ENCODE measurements at regions not wholly inside any gene's neighbourhood (a gene's known extent, or its start where the extent isn't known, plus 50 kb on each side); places are given as distances from the start of the nearest gene placed in this dataset.
"Not testable (repeated sequence)": the region's sequence is repeated elsewhere in the genome, so short reads cannot be mapped to it uniquely, and the experiment has no call there.

DNA sequence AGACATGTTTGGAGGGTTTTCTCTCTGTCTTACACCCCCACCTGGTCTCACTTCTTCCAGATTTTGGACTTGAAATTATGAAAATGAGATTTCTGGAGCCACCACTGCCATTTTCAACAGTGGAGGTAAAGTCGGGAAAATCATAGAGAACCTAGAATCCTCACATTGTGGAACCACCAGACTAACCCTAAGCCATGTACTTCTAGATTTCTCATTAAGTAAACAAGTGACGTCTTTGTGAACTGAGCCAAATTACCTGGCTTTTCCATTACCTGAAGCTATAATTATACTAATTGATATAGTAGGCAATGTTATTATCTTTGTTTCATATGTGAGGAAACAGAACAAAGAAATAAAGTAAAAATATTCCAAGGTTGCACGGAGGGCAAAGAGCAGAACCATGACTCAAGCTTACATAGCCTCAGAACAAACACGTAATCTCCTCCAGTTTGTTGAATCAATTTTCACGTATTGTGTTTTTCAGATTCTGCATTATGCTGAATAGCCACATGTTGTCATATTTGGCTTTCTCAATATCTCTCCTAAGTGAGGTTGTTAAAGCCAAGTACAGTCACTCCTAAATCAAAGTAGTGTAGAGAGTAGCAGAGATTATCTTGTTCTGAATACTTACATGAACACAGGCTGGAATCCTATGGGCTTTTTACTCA, 101.3 kb upstream of the CMC1 start:
- Mint-ChIP-seq H3K27ac (no peak overlapping the region), H3K9me3 (no peaks in the 10 kb centered on the region), H3K27me3 (no peaks in the 10 kb centered on the region), H3K4me3 (no peak overlapping the region), H3K4me1 (no peaks in the 10 kb centered on the region)
- DNase-seq (no peak), ATAC-seq (no peak)

DNA sequence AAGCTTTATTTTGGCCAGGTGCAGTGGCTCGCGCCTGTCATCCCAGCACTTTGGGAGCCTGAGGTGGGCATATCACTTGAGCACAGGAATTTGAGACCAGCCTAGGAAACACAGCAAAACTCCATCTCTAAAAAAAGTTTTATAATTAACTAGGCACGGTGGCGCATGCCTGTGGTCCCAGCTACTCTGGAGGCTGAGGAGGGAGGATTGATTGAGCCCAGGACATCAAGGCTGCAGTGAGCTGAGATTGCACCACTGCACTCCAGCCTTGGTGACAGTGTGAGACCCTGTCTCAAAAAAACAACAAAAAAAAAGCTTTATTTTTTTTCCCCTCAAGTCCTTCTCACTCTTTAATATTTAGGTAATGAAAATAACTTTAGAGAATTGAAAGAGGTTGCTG, 100.8 kb upstream of the CMC1 start:
- H3K9me3 Mint-ChIP-seq: no peaks in the 10 kb centered on the region
- no peak for ATAC-seq
- H3K4me3 Mint-ChIP-seq: no peak overlapping the region
- H3K27ac Mint-ChIP-seq: no peak overlapping the region
- no peaks in the 10 kb centered on the region for H3K27me3 Mint-ChIP-seq
- no peaks in the 10 kb centered on the region for H3K4me1 Mint-ChIP-seq
- DNase-seq: no peak

DNA sequence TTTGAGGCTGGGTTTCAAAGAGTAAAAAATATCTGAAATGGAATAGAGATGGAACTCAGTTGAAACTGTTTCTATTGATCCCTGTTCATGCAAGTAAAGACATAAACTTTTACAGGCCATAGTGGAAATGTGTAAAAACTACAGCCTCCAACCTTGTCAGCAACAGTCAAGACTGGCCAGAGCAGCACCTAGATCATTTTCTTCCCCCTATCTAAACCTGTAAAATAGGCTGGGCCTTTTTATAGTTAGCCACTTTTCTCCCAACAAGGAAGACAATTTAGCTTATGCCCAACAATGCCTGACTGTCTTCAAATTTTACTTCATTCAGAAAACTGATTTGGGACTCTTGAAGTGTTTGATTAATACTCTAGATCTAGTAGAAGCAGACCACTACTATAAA, 91.5 kb upstream of the CMC1 start:
- H3K27ac Mint-ChIP-seq: no peak overlapping the region
- peaks cover 0 to 7% of the 10 kb centered on the region in 2 donors for H3K9me3 Mint-ChIP-seq
- no peaks in the 10 kb centered on the region for H3K27me3 Mint-ChIP-seq
- DNase-seq (no peak), ATAC-seq (no peak)
- H3K4me3 Mint-ChIP-seq: no peak overlapping the region
- peaks cover 6% of the 10 kb centered on the region for H3K4me1 Mint-ChIP-seq

DNA sequence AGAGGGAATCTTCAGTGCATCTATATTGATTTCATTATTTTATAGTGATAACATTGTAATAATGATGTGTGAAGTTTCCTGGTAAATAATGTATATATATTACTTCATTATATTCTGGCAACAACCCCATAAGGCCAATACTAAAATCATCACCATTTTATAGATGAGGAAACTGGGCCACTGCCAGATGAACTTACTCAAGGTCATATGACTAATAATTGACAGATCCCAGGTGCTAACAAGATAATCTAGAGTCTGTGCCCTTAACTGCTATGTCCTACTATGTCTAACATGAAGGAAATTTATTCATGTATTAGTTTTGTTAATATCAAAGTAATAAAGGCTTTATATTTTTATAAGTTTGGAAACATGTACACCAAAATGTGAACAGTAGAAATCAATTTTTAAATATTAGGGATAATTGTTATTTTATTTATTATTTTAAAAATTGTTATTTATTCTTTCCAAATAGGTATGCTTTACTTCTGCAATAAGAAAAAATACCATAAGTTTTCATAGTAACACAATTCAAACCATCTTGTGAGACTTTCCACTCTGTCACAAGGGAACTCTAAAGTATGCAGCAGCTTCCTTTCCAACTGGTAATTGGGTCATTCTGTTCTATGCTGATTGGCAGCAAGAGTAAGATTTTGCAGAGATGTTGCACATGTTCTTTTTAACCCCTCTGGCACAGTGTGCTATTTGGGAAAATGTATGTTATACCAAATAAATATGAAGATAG, 90.8 kb upstream of the CMC1 start:
- Mint-ChIP-seq H3K4me1 (peaks cover 6% of the 10 kb centered on the region), H3K9me3 (peaks cover 0 to 7% of the 10 kb centered on the region in 2 donors), H3K27me3 (no peaks in the 10 kb centered on the region), H3K27ac (no peak overlapping the region), H3K4me3 (peak overlapping the region in 1 of 2 donors; percentile 32)
- DNase-seq (no peak), ATAC-seq (no peak)

DNA sequence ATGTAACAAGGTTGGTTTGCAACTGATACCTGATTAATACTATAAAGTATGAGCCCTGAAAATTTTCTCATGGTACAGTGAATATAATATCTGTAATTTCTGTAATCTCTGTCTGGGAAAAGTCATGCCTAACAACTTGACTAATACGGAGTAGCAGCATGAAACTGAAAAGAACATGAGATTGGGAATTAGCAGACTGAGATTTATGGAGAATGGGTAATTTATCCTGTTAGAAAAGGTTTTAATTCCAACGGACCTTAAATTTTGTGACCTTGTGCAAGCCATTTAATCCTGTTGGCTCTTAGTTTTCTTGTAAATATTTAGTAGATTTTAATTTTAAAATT, 90.2 kb upstream of the CMC1 start:
- peaks cover 0 to 7% of the 10 kb centered on the region in 2 donors for H3K9me3 Mint-ChIP-seq
- H3K4me3 Mint-ChIP-seq: no peak overlapping the region
- no peaks in the 10 kb centered on the region for H3K27me3 Mint-ChIP-seq
- ATAC-seq (no peak), DNase-seq (no peak)
- peaks cover 6% of the 10 kb centered on the region for H3K4me1 Mint-ChIP-seq
- H3K27ac Mint-ChIP-seq: no peak overlapping the region

DNA sequence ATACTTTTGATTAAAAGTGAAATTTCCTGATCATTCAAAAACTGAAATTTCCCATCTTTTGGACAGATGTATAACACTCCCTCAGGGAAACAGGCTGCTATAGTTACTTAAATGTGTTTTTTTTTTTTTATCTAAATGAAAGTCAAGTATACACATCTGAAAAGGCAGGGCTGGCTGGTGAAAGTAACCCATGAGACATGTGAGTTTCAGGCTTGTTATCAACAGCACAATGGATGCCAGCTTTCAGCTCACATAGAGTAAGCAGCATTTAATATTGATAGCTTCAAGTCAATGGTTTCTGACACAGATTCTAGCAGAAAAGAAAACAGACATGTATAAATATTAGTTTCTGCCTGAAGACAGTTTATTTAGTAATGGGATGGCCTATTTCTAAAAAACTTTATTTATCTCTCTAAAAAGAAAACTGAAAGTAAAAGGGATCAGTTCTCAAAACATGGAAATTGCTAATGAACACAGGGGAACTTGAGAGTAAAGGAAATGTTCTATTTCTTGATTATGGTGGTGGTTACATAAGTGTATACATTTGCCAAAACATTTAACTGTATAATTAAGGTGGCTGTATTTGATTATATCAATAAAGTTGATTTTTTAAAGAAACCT, 89.7 kb upstream of the CMC1 start:
- DNase-seq (no peak), ATAC-seq (peak; percentile 65)
- peaks cover 6% of the 10 kb centered on the region for H3K4me1 Mint-ChIP-seq
- H3K27me3 Mint-ChIP-seq: no peaks in the 10 kb centered on the region
- peak overlapping the region; percentile 67 to 78 for H3K27ac Mint-ChIP-seq
- peak overlapping the region; percentile 41 to 61 for H3K4me3 Mint-ChIP-seq
- peaks cover 0 to 8% of the 10 kb centered on the region in 2 donors for H3K9me3 Mint-ChIP-seq

DNA sequence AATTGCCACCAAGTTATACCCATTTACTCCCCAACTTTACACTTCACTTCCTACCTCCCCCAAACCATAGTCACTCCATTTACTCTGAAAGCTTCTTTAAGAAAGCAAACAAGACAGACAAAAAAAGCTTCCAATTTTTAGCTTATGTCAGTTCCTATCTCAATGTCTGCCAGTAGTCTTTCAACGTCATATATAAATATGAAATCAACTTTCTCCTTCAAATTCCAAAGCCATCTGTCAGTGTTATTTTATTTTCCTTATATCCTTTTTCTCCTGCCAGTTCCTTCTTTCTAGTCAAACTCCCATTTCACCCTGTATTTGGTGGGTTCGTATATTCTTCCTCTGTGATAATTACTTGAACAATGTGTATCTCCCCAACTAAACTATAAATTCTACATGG, 85.8 kb upstream of the CMC1 start:
- Mint-ChIP-seq H3K27me3 (no peaks in the 10 kb centered on the region), H3K4me3 (no peak overlapping the region), H3K9me3 (peaks cover 14 to 18% of the 10 kb centered on the region in 2 donors), H3K27ac (no peak overlapping the region), H3K4me1 (no peaks in the 10 kb centered on the region)
- DNase-seq: no peak
- ATAC-seq: no peak

DNA sequence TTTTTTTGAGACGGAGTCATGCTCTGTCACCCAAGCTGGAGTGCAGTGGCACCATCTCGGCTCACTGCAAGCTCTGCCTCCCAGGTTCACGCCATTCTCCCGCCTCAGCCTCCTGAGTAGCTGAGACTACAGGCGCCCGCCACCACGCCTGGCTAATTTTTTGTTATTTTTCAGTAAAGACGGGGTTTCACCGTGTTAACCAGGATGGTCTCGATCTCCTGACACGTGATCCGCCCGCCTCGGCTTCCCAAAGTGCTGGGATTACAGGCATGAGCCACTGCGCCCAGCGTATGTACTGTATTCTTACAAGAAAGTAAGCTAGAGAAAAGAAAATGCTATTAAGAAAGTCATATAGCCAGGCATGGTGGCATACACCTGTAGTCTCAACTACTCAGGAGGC, 84.8 kb upstream of the CMC1 start:
- DNase-seq, H3K4me3 Mint-ChIP-seq, ATAC-seq, H3K27me3 Mint-ChIP-seq, H3K27ac Mint-ChIP-seq, H3K4me1 Mint-ChIP-seq: not testable (repeated sequence)
- peaks cover 14 to 18% of the 10 kb centered on the region in 2 donors for H3K9me3 Mint-ChIP-seq

DNA sequence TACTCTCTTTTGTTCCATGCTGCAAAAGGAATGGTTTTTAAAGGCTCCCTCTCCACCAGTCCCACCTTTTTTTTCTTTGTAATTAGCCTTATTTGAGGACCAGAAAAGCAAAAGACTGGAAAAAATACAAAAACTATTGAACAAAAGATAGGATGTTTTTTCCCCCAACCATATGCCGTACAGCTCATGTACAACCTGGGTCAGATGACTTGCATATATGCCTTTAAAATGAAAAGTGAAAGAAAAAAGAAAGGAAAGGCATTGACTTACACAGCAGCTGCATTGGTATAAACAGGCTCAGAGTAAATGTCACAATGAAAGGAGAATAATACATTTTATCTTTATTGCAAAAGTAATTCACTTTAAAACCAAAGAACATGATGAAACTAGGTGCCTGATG, 69.5 kb upstream of the CMC1 start:
- peaks cover 12% of the 10 kb centered on the region for H3K4me1 Mint-ChIP-seq
- peak overlapping the region; percentile 72 to 74 for H3K4me3 Mint-ChIP-seq
- no peak for DNase-seq
- peak overlapping the region; percentile 88 to 90 for H3K27ac Mint-ChIP-seq
- H3K9me3 Mint-ChIP-seq: peaks cover 3 to 17% of the 10 kb centered on the region in 2 donors
- ATAC-seq: peak; percentile 90
- H3K27me3 Mint-ChIP-seq: no peaks in the 10 kb centered on the region

DNA sequence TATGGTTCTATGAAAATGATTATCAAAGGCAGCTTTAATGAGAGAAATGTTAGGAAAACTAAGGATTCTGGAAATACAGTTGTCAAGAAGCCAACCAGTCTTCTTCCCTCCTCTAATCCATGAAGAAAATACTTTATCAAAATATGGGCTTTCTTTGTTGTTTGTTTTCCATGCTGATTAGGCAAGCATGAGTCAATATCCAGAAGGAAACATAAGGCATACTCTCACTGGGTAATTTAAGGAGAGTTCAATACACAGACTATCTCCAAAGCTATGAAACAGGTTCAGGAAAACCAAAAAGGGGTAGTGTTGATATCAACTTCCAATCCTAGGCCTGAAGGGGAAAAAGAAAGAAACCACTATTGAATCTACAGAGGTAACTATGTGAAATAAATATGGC, 68.7 kb upstream of the CMC1 start:
- peaks cover 3 to 17% of the 10 kb centered on the region in 2 donors for H3K9me3 Mint-ChIP-seq
- H3K27ac Mint-ChIP-seq: no peak overlapping the region
- no peaks in the 10 kb centered on the region for H3K27me3 Mint-ChIP-seq
- DNase-seq (no peak), ATAC-seq (no peak)
- no peak overlapping the region for H3K4me3 Mint-ChIP-seq
- H3K4me1 Mint-ChIP-seq: peaks cover 12% of the 10 kb centered on the region

DNA sequence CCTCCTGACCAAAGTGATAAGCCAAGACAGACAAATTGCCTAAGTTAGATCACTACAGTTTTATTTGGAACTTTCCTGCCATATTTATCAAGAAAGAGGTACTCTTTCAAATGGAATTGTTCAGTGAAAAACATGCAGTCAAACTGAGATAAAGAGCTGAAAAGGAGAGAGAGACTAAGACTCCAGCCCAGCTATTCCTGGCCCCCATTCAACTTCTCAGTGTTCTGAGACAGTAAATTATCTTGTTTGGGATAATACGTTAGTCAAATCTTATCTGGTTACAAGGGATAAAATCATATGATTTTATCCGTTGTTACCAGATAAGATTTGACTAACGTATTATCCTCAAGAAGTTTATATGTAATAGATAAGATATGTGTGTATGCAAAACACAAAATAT, 67.6 kb upstream of the CMC1 start:
- Mint-ChIP-seq H3K27me3 (no peaks in the 10 kb centered on the region), H3K4me3 (no peak overlapping the region), H3K9me3 (peaks cover 3 to 17% of the 10 kb centered on the region in 2 donors), H3K27ac (no peak overlapping the region), H3K4me1 (peaks cover 12% of the 10 kb centered on the region)
- no peak for DNase-seq
- ATAC-seq: no peak

DNA sequence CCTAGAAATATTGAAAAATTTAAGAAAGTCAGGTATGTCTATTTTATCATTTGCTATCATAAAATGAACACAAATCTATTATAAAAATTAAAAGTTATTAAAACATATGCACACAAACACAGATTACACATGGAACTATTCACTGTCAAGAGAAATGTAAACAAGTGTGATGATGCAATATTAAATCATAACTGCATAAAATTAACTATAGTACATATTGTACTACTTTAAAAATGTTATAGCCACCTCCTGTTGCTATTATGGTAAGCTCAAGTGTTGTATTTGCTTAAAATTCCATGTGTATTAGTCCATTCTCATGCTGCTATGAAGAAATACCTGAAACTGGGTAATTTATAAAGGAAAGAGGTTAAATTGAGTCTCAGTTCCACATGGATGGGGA, 54.7 kb upstream of the CMC1 start:
- no peaks in the 10 kb centered on the region for H3K4me1 Mint-ChIP-seq
- no peaks in the 10 kb centered on the region for H3K27me3 Mint-ChIP-seq
- ATAC-seq (no peak), DNase-seq (no peak)
- no peak overlapping the region for H3K4me3 Mint-ChIP-seq
- no peak overlapping the region for H3K27ac Mint-ChIP-seq
- H3K9me3 Mint-ChIP-seq: peaks cover under 1 to 13% of the 10 kb centered on the region in 2 donors

DNA sequence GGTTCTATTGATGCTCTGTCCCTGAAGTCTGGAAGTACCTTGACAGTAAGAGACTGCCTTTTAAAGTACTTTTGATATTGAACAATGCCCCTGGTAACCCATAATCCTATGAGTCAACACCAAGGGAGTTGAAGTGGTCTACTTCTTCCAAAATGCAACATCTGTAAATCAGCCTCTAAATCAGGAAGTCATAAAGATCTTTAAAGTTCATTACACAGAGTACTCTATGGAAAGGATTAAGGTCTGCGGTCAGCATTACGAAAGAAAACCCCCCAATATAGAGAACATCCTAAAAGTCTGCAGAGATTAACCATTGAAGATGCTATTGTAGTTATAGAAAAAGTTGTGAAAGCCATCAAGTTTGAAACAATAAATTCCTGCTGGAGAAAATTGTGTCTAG, 52.7 kb upstream of the CMC1 start:
- Mint-ChIP-seq H3K9me3 (peaks cover 0 to 6% of the 10 kb centered on the region in 2 donors), H3K27ac (no peak overlapping the region), H3K4me1 (no peaks in the 10 kb centered on the region), H3K4me3 (no peak overlapping the region), H3K27me3 (no peaks in the 10 kb centered on the region)
- DNase-seq (no peak), ATAC-seq (no peak)

DNA sequence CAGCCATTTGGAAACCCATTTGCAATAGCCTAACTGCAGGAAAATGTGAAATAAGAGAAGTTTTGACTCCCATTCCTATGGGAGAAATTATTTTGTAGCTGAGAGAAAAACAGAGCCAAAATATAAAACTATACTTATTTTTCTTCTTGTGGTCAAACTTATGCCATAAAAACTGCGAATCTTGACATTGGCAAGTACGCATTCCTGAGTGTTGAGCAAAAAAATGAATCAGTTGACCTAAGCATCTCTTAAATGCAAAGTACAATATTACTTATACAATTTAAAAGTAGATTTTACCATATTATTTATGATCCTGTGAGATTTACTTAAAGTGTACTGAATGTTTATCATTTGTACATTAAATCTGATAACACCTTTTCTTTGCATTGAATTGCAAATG, 50.1 kb upstream of the CMC1 start:
- Mint-ChIP-seq H3K9me3 (peaks cover 0 to 6% of the 10 kb centered on the region in 2 donors), H3K27me3 (no peaks in the 10 kb centered on the region), H3K27ac (no peak overlapping the region), H3K4me3 (no peak overlapping the region), H3K4me1 (no peaks in the 10 kb centered on the region)
- ATAC-seq (no peak), DNase-seq (no peak)

Data from stimulated activated naive CD8-positive, alpha-beta T cell treated with anti-CD3 and anti-CD28 coated beads, Interleukin-15, amount 100 ng/mL, for 72 hours (primary cell).